ENCODE measurements at regions not wholly inside any gene's neighbourhood (a gene's known extent, or its start where the extent isn't known, plus 50 kb on each side); places are given as distances from the start of the nearest gene placed in this dataset.
"Not testable (repeated sequence)": the region's sequence is repeated elsewhere in the genome, so short reads cannot be mapped to it uniquely, and the experiment has no call there.

- no peak for DNase-seq (ENCODE audit: extremely low spot score, unreplicated experiment)
- H3K9me3 Mint-ChIP-seq, result peaks cover 30% of the 10 kb centered on the region
- H3K27ac Mint-ChIP-seq, result no peak overlapping the region
- no peak overlapping the region for H3K4me3 Mint-ChIP-seq
- H3K36me3 Mint-ChIP-seq, result no peaks in the 10 kb centered on the region
- H3K4me1 Mint-ChIP-seq (ENCODE audit: unreplicated experiment), result no peaks in the 10 kb centered on the region
- H3K27me3 Mint-ChIP-seq, result no peaks in the 10 kb centered on the region
- TF ChIP-seq CTCF (conservative IDR thresholded peaks at IDR 0.05), result no peak
Observed at GRCh38 chr15:69704700-69705099, 252.1 kb downstream of the RPLP1 start.

- TF ChIP-seq CTCF (conservative IDR thresholded peaks at IDR 0.05), result no peak
- H3K27ac Mint-ChIP-seq, result no peak overlapping the region
- no peaks in the 10 kb centered on the region for H3K4me1 Mint-ChIP-seq (ENCODE audit: unreplicated experiment)
- DNase-seq (ENCODE audit: extremely low spot score, unreplicated experiment), result no peak
- H3K27me3 Mint-ChIP-seq, result peaks cover 9% of the 10 kb centered on the region
- H3K9me3 Mint-ChIP-seq, result peaks cover 25% of the 10 kb centered on the region
- peaks cover 3% of the 10 kb centered on the region for H3K36me3 Mint-ChIP-seq
- no peak overlapping the region for H3K4me3 Mint-ChIP-seq
Observed at GRCh38 chr15:69706353-69707097, 253.9 kb downstream of the RPLP1 start.

DNA sequence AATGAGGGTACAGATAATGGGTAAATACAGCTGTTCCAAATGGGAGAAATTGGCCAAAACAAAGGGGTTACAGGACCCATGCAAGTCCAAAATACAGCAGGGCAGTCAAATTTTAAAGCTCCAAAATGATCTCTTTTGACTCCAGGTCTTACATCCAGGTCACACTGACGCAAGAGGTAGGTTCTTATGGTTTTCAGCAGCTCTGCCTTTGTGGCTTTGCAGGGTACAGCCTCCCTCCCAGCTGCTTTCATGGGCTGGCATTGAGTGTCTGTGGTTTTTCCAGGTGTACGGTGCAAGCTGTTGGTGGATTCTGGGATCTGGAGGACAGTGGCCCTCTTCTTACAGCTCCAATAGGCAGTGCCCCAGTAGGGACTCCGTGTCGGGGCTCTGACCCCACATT, 254.6 kb downstream of the RPLP1 start:
- not testable (repeated sequence) for H3K27me3 Mint-ChIP-seq; H3K4me3 Mint-ChIP-seq; H3K36me3 Mint-ChIP-seq; DNase-seq (ENCODE audit: extremely low spot score, unreplicated experiment); H3K4me1 Mint-ChIP-seq (ENCODE audit: unreplicated experiment); H3K27ac Mint-ChIP-seq
- H3K9me3 Mint-ChIP-seq, result peaks cover 25% of the 10 kb centered on the region

- H3K36me3 Mint-ChIP-seq, H3K4me3 Mint-ChIP-seq: not testable (repeated sequence)
Observed at GRCh38 chr15:69708436-69709122, 256.0 kb downstream of the RPLP1 start.

DNA sequence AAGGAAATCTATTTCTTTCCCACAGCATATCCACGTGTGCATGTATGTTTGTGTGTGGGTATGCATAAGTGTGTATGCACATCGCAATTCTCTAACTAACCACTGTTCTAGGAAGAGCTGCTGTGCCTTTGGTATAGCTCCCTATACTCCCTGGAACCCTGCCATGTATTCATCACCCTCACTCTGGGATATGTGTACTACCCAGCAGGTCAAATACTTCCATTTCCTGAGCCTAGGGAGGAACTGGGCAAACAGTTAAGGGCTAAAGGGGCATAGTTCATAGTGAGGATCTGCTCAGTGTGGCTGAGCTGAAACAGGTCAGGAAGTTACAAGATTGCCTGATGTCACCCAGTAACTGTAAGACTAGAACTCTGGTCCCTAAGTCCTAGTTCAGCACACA, 260.4 kb downstream of the RPLP1 start:
- Mint-ChIP-seq H3K36me3 (peaks cover 3% of the 10 kb centered on the region), H3K27me3 (peaks cover 26% of the 10 kb centered on the region), H3K4me3 (no peak overlapping the region), H3K27ac (no peak overlapping the region), H3K4me1 (ENCODE audit: unreplicated experiment) (no peaks in the 10 kb centered on the region), H3K9me3 (peaks cover 12% of the 10 kb centered on the region)
- no peak for DNase-seq (ENCODE audit: extremely low spot score, unreplicated experiment)
- no peak for TF ChIP-seq CTCF (conservative IDR thresholded peaks at IDR 0.05)

More at GRCh38 chr15:69708436-69709122, 256.0 kb downstream of the RPLP1 start:
- Mint-ChIP-seq H3K9me3 (peaks cover 17% of the 10 kb centered on the region), H3K27me3 (peaks cover 13% of the 10 kb centered on the region)
- H3K27ac Mint-ChIP-seq; DNase-seq (ENCODE audit: extremely low spot score, unreplicated experiment); H3K4me1 Mint-ChIP-seq (ENCODE audit: unreplicated experiment): not testable (repeated sequence)

DNA sequence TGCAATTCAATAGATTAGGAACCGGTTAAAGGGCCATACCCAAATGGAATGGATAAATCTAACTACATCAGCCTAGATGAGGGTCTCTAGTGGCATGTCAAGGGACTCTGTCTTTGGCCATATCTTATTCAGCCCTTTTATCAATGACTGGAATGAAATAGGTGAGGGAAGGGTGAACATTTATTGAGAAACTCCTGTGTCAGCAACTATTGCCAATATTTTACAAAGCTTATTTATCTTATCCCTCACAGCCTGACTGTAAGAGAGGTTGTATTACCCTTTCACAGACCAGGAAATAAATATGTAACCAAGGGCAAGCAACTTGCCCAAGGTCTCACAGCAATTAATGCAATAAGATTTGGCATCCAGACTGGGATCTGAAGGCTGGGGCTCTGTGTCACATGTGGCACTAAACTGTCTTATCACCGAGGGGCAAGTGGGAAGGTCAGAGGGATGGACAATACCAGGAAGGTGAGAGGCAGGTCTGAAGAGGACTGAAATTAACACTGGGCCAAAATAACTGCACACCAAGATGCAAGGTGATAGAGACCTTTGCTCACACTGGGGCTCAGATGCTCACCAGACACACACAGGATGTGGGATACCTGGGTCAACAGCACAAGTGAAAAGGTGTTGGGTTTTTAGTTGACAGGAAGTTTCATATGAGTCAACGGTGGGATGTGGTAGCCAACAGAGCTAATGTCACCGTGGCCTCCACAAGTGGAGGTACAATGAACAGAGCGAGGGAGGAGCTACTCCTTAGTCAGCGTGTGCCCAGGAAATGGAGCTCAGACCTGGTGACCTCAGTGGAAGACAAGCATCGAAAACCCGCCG, 261.3 kb downstream of the RPLP1 start:
- no peaks in the 10 kb centered on the region for H3K4me1 Mint-ChIP-seq (ENCODE audit: unreplicated experiment)
- no peak for DNase-seq (ENCODE audit: extremely low spot score, unreplicated experiment)
- peaks cover 6% of the 10 kb centered on the region for H3K9me3 Mint-ChIP-seq
- H3K27ac Mint-ChIP-seq, result no peak overlapping the region
- no peak for TF ChIP-seq CTCF (conservative IDR thresholded peaks at IDR 0.05)
- H3K4me3 Mint-ChIP-seq, result no peak overlapping the region
- peaks cover 28% of the 10 kb centered on the region for H3K27me3 Mint-ChIP-seq
- H3K36me3 Mint-ChIP-seq, result peaks cover 3% of the 10 kb centered on the region

Measured in type B pancreatic cell (in vitro differentiated cells).